MCF 10A (cell line): ENCODE measurements at regions not wholly inside any gene's neighbourhood (a gene's known extent, or its start where the extent isn't known, plus 50 kb on each side); places are given as distances from the start of the nearest gene placed in this dataset.

Experiments used
- BruUV-seq: library from RNA; stranded (reverse); fragments of 400-500 nt; replicated peaks from 2 replicates; lab custom pipeline; 2021; lab: Mats Ljungman, UMichigan
- CTCF ChIA-PET: fragments of 300-600 bp; sonication (Branson Sonifier 250); formaldehyde crosslinking; extraction: SDS; loops from one replicate; lab custom pipeline; 2021; ENCODE audit warnings: antibody characterized with exemption, inconsistent platforms; lab: Yijun Ruan, JAX
- POLR2A ChIA-PET: fragments of 300-600, 350-650 bp; sonication (Branson Sonifier 250); formaldehyde crosslinking; extraction: SDS; loops from one replicate; lab custom pipeline; 2020; ENCODE audit warnings: antibody characterized with exemption, inconsistent platforms; lab: Yijun Ruan, JAX
- DNase-seq: peaks from one replicate; pipeline ENCODE4 v3.0.0-alpha.2; 2018; ENCODE audit not compliant: unreplicated experiment
- H3K27ac Mint-ChIP-seq: one replicate; pipeline ENCODE4 v1.8.0; 2022; ENCODE audit warnings: mild to moderate bottlenecking, low read depth, mixed read lengths; ENCODE audit not compliant: unreplicated experiment
- H3K27me3 Mint-ChIP-seq: one replicate; pipeline ENCODE4 v1.8.0; 2022; ENCODE audit warnings: mixed read lengths; ENCODE audit not compliant: insufficient read depth, unreplicated experiment
- H3K36me3 Mint-ChIP-seq: one replicate; pipeline ENCODE4 v1.8.0; 2022; ENCODE audit warnings: mild to moderate bottlenecking, moderate library complexity, mixed read lengths; ENCODE audit not compliant: insufficient read depth, unreplicated experiment
- H3K4me1 Mint-ChIP-seq: one replicate; pipeline ENCODE4 v1.8.0; 2022; ENCODE audit warnings: mixed read lengths; ENCODE audit not compliant: insufficient read depth, unreplicated experiment
- H3K4me3 Mint-ChIP-seq: one replicate; pipeline ENCODE4 v1.8.0; 2022; ENCODE audit warnings: mild to moderate bottlenecking, moderate library complexity, mixed read lengths; ENCODE audit not compliant: unreplicated experiment
- H3K9me3 Mint-ChIP-seq: one replicate; pipeline ENCODE4 v1.8.0; 2022; ENCODE audit warnings: mixed read lengths; ENCODE audit not compliant: unreplicated experiment
- CTCF ChIP-seq: fragments of 200-600 bp; IDR thresholded peaks from one replicate; pipeline ENCODE4 v1.8.0; 2022; ENCODE audit warnings: antibody characterized with exemption, mild to moderate bottlenecking; ENCODE audit not compliant: unreplicated experiment
- intact Hi-C: fragments of 100-400 bp; cut with micrococcal nuclease; formaldehyde crosslinking; loops from 2 replicates; pipeline ENCODE4 v1.14.1; 2022

GRCh38 chr4:125062115-125063050 lies 252.4 kb upstream of the FAT4 start:
- DNase-seq, result no peak

GRCh38 chr4:125060376-125060775 lies 254.4 kb upstream of the FAT4 start:
- H3K9me3 Mint-ChIP-seq, result no peaks in the 10 kb centered on the region
- no peak for TF ChIP-seq CTCF
- no peak overlapping the region for H3K4me3 Mint-ChIP-seq
- no TSS peak for BruUV-seq
- H3K27ac Mint-ChIP-seq, result no peak overlapping the region
- POLR2A ChIA-PET, result interaction anchor here (0.7 kb wide), 1 partner anchor 403 kb away, joined by 3 read pairs; no protein-coding TSS in a partner anchor
- H3K36me3 Mint-ChIP-seq, result no peaks in the 10 kb centered on the region
- H3K4me1 Mint-ChIP-seq, result no peaks in the 10 kb centered on the region
- no peak for DNase-seq
- no peaks in the 10 kb centered on the region for H3K27me3 Mint-ChIP-seq
- intact Hi-C loops, result no loop called here
- CTCF ChIA-PET, result no interaction called here

More at GRCh38 chr4:125062115-125063050, 252.4 kb upstream of the FAT4 start:
- H3K9me3 Mint-ChIP-seq, result no peaks in the 10 kb centered on the region
- no peaks in the 10 kb centered on the region for H3K4me1 Mint-ChIP-seq
- ChIA-PET CTCF (interaction anchor here (0.6 to 1.3 kb wide), 2 partner anchors 11 to 106 kb away, joined by 3 to 4 read pairs; no protein-coding TSS in a partner anchor), POLR2A (interaction anchor here (1.0 kb wide), 1 partner anchor 8 kb away, joined by 3 read pairs; no protein-coding TSS in a partner anchor)
- H3K27ac Mint-ChIP-seq, result no peak overlapping the region
- intact Hi-C loops, result no loop called here
- no peak for TF ChIP-seq CTCF
- H3K27me3 Mint-ChIP-seq, result no peaks in the 10 kb centered on the region
- BruUV-seq, result no TSS peak
- H3K4me3 Mint-ChIP-seq, result no peak overlapping the region
- H3K36me3 Mint-ChIP-seq, result no peaks in the 10 kb centered on the region

- no TSS peak for BruUV-seq
- no peaks in the 10 kb centered on the region for H3K36me3 Mint-ChIP-seq
- H3K27ac Mint-ChIP-seq, result no peak overlapping the region
- DNase-seq, result peak; percentile 59
- peaks cover 7% of the 10 kb centered on the region for H3K9me3 Mint-ChIP-seq
- intact Hi-C loops, result no loop called here
- no peak overlapping the region for H3K4me3 Mint-ChIP-seq
- no peak for TF ChIP-seq CTCF
- H3K27me3 Mint-ChIP-seq, result no peaks in the 10 kb centered on the region
- POLR2A ChIA-PET, result interaction anchor here (0.6 to 1.0 kb wide), 2 partner anchors 39 to 410 kb away, joined by 3 read pairs; no protein-coding TSS in a partner anchor
- H3K4me1 Mint-ChIP-seq, result peaks cover 10% of the 10 kb centered on the region
- CTCF ChIA-PET, result no interaction called here
Observed at GRCh38 chr4:125049711-125050110, 265.0 kb upstream of the FAT4 start.

- DNase-seq, result no peak
- no TSS peak for BruUV-seq
- TF ChIP-seq CTCF, result no peak
- Mint-ChIP-seq H3K4me1 (peaks cover 29% of the 10 kb centered on the region), H3K4me3 (no peak overlapping the region), H3K27me3 (no peaks in the 10 kb centered on the region), H3K36me3 (no peaks in the 10 kb centered on the region), H3K27ac (peak overlapping the region; percentile 35), H3K9me3 (peaks cover 7% of the 10 kb centered on the region)
- CTCF ChIA-PET, result no interaction called here
- POLR2A ChIA-PET, result no interaction called here
- intact Hi-C loops, result no loop called here
Observed at GRCh38 chr4:125045311-125045710, 269.4 kb upstream of the FAT4 start.
